RPMI7951 (cell line): ENCODE measurements at regions not wholly inside any gene's neighbourhood (a gene's known extent, or its start where the extent isn't known, plus 50 kb on each side); places are given as distances from the start of the nearest gene placed in this dataset.

Experiments used
- DNase-seq: peaks from one replicate; pipeline ENCODE4 v3.0.0-alpha.2; 2012; ENCODE audit warnings: low read depth

GRCh38 chr13:111555903-111556302 lies 235.5 kb downstream of the TEX29 start:
- DNase-seq: no peak

- DNase-seq: no peak
Observed at GRCh38 chr13:111556496-111556895, 236.1 kb downstream of the TEX29 start.

GRCh38 chr13:111557921-111558699 lies 237.7 kb downstream of the TEX29 start:
- DNase-seq: no peak

- no peak for DNase-seq
Observed at GRCh38 chr13:111558700-111559088, 238.3 kb downstream of the TEX29 start.

- no peak for DNase-seq
Observed at GRCh38 chr13:111559612-111560403, 239.4 kb downstream of the TEX29 start.

- DNase-seq: no peak
Observed at GRCh38 chr13:111561091-111561781, 240.8 kb downstream of the TEX29 start.

GRCh38 chr13:111562716-111563115 lies 242.3 kb downstream of the TEX29 start:
- no peak for DNase-seq

GRCh38 chr13:111564606-111565005 lies 244.2 kb downstream of the TEX29 start:
- DNase-seq: no peak

GRCh38 chr13:111565400-111565799 lies 245.0 kb downstream of the TEX29 start:
- DNase-seq: no peak

GRCh38 chr13:111566567-111566966 lies 246.1 kb downstream of the TEX29 start:
- DNase-seq: no peak

- no peak for DNase-seq
Observed at GRCh38 chr13:111567637-111568036, 247.2 kb downstream of the TEX29 start.

GRCh38 chr13:111568290-111568689 lies 247.8 kb downstream of the TEX29 start:
- no peak for DNase-seq

- DNase-seq: no peak
Observed at GRCh38 chr13:111570911-111571310, 250.5 kb downstream of the TEX29 start.

- DNase-seq: no peak
Observed at GRCh38 chr13:111572956-111573761, 252.7 kb downstream of the TEX29 start.

- DNase-seq: no peak
Observed at GRCh38 chr13:111573801-111574200, 253.4 kb downstream of the TEX29 start.

- no peak for DNase-seq
Observed at GRCh38 chr13:111575276-111575675, 254.8 kb downstream of the TEX29 start.

- no peak for DNase-seq
Observed at GRCh38 chr13:111575719-111576118, 255.3 kb downstream of the TEX29 start.

GRCh38 chr13:111577208-111577828 lies 256.9 kb downstream of the TEX29 start:
- no peak for DNase-seq

- DNase-seq: no peak
Observed at GRCh38 chr13:111577956-111578605, 257.6 kb downstream of the TEX29 start.

- peak; percentile 7 for DNase-seq
Observed at GRCh38 chr13:111584101-111584672, 263.7 kb downstream of the TEX29 start.
